ENCODE measurements at regions not wholly inside any gene's neighbourhood (a gene's known extent, or its start where the extent isn't known, plus 50 kb on each side); places are given as distances from the start of the nearest gene placed in this dataset.

DNA sequence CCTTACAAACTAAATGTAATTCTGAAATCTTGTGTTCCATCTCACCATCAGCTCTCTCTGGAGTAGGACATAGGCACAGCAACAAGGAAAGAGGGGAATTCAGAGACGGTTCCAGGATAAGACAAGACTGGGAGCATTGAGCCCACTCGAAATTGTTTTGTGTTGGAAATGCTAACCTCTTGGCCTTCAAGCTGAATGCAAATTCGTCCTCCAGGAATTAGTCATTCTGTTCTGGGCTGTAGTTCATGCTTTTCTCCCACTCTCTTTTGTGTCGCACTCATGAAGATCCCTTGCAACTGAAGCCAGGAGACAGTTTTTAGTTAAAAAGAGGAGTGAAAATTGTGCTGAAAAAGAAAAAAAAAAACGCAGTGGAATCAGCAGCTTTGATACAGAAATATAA is 121.7 kb upstream of the SEMA6A start:
- DNase-seq = no peak

DNA sequence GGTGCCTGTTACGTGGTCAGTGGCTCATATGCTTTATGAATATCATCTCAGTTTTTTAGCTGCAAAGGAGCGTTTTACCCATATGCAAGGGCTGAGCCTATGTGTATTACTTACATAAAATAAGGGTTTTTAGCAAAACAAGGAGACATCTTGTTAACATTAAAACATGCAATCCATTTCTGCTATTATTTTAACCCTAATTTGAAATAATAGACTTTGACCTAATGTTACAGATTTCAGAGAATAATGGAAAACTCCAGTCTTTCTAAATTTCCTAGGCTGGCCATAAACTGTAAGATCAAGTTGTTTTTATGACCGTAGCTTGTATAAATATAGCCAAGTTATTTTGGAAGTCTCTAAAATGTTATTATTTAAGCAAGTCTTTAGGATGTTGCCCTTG is 121.1 kb upstream of the SEMA6A start:
- no peak for DNase-seq

- no peak for DNase-seq
These were observed 111.8 kb upstream of the SEMA6A start for GRCh38 chr5:116686438-116686837.

DNA sequence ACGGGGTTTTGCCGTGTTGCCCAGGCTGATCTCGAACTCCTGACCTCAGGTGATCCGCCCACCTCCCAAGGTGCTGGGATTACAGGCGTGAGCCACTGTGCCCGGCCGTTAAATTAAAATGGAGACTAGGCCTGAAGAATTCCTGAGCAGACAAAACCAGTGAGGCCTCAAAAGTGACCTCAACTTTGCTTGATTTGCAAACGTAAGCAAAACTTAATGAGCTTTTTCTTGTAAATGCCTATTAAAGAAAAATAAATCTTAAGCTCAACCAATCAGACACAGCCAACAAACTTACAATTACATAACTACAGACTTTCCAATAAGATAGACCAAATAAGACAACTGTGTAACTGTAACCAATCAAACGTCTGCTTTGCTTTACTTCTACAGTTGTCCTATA is 111.3 kb upstream of the SEMA6A start:
- DNase-seq = no peak

GRCh38 chr5:116685069-116685468 is 110.4 kb upstream of the SEMA6A start:
- no peak for DNase-seq

DNA sequence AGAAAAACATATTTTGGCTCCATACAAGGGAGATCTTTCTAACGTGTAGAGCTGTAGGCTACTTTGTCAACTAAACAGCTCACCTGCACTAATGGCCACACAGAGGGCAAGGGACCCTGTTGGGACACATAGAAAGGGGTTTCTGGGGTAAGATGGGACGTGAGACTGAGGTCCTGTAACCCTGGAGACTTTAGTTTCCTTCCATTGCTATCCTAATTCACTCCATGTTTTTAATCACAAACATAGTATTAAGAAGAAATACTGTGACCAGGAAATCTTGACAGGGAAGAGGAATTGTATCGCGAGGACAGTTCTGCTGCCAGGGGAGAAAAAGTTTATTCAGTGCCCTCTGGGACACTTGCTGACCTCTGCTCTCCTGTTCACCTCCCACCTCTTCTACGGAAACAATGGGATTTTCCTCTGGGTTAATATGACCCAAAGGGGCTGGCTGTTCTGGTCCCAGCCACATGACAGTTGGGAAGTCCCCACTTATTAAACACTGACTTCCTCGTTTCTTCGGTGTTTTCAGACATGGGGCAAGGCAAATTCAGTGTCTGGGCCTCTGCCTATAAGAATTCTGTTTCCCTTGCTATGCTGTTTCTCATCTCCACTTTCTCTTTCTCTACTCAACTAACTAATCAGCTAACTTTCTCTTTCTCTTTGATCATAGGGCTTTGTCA is 106.9 kb upstream of the SEMA6A start:
- DNase-seq = no peak

DNA sequence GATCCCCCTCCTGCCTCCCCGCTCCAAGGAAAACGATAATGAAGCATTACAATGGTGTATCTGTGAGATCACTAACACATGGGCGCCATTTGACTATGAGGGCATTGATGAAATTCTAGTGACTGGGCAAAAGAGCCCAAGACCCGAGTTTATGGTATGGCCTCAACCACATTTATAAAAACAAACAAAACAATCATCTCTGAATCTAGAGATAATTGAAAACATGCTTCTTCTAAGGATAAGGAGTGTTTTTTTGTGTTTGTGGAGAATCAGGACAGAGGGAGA is 100.9 kb upstream of the SEMA6A start:
- DNase-seq = no peak

DNA sequence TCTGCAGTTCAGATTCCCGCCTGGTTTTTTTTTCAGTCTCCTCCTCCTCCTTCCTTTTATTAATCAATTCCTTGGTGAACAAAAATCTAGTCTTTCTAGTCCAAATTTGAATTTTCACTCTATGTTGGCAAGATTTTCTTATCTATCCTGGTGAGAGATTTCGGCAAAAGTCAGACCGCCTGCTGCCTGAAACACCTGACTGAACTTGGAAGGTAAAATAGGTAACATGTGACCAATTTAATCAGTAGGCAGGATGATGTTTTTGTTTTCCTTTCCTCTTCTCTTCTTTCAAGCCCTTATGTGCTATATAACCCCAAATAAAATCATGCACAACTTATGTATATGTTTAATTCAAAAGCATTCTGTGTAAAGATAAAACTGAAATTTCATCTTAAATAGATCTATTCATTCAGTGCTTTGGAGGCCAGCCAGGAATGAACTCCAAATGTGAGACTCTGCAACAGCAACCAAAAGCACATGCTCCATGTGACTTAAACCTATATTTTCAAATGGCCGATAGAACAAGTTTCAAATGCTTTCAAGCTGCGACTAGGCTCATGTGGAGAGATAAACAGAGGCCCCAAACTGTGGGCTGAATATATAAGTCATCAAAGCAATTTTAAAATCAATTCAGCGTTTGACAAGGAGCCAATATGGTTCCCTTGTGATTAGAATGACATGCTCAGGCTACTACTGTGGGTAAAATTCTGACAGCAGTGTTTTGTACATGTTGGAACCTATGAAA is 100.4 kb upstream of the SEMA6A start:
- no peak for DNase-seq

DNA sequence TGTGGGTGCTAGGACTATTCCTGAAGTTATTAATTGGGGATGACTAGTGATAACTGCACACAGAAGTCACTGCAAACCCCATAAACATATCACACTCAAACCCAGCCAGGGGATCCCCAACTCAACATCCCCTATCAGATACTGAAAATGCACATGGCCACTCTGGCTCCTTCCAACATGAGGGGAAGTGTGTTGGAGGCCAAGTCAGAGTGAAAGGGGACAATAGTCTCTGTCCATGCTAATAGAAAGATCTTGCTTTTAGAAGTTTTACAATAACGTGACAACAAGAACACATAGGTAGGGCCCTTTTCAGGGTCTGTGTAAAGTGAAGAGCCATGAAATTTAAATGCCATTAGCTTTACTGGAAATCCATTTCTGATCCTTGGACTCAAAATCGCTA is 98.8 kb upstream of the SEMA6A start:
- DNase-seq = no peak

GRCh38 chr5:116672203-116672602 is 97.6 kb upstream of the SEMA6A start:
- no peak for DNase-seq

DNA sequence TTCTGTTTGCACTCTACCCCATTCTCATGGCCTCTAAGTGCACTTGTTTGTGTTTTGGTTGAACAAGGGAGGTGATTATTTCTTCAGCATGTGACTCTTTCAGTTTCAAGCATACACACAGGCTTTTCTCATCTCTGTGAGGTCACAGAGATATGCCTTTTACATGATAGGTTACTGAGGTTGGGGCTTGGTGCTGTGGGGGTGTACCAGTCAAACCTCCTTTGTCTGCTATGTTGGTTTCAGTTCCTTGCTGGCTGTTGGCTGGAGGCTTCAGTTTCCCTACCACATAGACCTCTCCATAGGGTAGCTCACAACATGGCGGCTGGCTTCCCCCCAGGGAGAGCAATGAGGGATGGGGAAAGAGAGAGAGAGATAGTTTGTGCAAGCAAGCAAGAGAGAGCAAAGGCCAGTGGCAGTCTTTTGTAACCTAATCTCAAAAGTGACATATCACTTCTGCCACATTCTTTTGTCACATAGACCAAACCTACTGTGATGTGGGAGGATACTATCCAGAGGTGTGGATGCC is 96.7 kb upstream of the SEMA6A start:
- no peak for DNase-seq

DNA sequence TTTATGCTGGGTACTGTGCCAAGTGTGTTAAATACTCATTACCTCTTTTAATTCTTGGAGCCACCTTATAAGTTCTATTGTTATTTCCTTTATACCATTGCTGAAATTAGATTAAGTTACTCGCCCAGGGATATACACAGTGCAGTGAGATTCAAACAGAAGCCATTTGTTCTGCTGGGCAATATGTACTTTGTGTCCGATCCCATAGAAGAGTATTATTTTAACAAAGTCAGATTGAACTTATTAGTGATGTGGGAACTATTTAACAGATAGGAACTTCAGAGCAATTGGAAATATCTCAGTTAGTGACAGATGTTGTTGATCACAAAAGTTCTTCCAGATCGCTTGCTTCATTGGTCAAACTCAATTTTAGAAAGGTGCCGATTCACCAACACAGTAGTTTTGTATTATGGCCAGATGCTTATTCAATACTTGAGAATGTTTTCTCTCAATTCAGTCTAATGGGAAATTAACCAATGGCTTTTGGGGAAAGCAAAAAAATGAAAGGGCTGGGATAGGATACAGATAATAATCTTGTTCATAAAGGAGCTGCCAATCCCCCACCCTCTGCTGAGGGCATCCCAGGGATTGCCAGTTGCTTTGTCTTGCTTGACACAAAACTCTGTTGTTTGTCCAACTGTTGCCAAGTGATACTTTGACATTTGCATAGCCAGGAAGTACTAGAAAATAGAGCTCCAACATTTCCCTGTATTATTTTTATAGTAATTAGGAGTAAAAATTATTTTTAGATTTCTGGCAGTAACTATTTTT is 94.8 kb upstream of the SEMA6A start:
- no peak for DNase-seq

- DNase-seq = no peak
These were observed 93.8 kb upstream of the SEMA6A start for GRCh38 chr5:116668390-116668789.

DNA sequence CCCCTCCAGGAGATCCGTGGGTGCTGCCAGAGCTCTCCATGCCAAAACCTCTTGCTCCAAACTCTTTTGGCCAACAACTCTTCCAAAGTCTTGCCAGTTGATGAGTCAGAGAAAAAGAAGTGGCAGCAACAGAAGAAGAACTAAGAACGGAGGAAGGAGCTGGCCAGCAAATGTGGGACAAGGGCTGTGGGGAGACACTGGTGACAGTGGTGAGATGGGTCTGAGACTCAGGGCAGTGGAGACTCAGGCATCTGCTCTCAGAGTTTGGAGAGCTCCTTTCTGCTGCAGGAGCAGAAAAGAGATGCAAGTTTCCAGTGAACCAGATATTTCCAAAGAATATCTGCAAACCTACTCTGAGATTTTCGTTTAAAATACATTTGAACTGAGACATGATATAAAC is 92.3 kb upstream of the SEMA6A start:
- no peak for DNase-seq

DNA sequence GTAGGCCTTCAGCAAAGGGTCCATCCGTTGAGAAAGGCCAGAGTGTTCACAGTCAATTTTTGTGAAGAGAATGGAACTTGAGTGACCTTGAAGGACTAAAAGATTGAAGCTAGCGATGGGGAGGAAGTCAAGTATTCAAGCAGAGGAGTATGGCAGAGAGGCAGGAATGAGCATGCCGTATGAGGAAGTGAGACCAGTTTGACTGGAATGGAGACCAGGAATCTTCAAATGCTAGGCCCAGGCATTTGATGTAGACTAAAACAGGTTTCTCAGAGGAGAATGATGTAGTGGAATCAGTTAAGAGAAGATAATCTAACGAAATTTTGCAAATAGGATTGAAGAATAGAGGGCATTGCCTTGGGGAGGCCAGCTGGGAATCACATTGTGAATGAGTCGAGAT is 90.4 kb upstream of the SEMA6A start:
- no peak for DNase-seq

DNA sequence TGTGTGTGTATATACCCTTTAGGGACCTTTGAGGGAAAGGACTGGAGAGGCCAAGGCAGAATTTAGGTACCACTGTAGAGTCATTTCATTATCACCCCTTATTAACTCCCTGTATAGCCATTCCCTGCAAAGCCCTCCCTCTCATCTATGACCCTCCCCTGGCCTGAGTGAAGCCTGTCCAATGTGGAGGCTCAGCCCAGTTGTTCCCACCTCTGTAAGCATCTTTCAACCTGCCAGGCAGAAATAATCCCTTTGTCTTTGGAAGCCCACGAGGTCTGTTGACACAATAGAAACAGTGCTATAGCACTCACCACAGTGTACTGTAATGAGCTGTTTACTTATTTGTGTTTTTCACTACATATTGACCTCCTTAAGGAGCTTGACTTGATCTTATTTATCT is 88.5 kb upstream of the SEMA6A start:
- DNase-seq = no peak

DNA sequence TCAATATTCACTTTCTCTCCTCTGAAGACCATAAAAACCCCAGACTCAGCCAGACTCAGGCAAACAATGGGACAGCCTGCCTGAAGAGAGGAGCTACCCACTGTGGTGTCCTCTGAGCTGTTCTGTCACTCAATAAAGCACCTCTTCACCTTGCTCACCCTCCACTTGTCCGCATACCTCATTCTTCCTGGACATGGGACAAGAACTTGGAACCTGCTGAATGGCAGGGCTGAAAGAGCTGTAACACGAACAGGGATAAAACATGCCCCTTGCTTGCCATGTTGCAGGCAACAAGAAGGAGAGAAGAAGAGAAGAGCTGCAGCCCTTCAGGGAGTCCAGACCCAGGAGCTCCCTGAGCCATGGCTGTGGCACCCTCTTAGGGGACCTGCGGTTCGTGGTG is 86.8 kb upstream of the SEMA6A start:
- no peak for DNase-seq

DNA sequence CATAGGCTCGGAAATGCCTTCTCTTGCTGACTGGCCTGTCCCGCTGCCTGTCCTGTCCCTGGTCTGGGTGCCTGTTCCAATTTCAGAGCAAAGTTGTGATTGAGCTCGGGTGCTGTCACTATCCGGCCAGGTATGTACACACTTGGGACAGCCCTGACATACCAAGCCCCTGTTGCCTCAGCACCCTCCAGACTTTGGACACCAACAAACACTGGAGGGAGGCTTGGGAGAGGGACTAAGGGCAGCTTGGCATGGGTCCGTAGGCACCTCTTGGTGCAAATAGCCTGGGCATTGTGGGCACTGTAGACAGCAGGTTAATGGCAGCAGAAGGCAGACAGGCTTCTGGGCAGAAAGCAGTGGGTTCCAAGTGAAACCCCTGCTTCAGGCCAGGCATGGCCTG is 86.3 kb upstream of the SEMA6A start:
- no peak for DNase-seq

GRCh38 chr5:116658830-116659229 is 84.2 kb upstream of the SEMA6A start:
- no peak for DNase-seq

DNA sequence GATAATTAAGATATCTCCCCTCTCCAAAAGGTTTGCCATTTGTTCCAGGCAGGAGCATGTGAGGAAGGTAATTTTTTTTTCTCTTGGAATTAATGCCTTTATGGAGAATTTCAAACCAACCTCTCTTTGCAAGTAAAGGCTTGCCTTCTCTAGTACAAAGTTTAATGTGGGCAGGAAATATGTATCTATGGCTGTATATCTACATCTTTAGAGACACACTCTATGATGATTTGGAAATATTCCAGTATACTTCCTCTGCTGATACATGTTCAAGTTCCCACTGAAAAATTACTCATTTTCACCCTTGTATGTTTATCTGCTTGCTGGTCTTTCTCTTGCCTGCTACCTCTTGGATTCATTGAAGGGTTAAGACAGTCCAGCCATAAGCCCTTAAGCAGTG is 83.5 kb upstream of the SEMA6A start:
- DNase-seq = no peak

- DNase-seq = no peak
These were observed 80.8 kb upstream of the SEMA6A start for GRCh38 chr5:116655431-116655830.

GRCh38 chr5:116654925-116655324 is 80.3 kb upstream of the SEMA6A start:
- DNase-seq = no peak

DNA sequence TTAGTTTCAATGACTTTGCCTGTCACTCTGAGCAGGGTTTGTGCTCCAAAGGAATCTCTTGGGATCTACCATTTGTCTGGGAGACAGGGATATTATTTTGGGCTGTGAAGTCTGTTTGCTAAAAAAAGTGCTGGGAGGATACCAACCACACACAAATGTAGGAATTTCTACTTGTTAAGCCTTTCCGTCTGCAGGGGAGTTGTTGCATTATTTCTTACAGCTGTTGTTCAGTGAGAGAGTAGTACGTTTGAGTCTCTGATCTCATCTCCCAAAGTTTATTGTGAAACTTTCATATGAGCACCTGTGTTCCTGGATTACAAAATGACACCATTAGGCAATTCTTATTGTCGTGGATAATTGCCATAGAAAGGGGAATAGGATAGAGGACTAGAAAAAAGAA is 78.3 kb upstream of the SEMA6A start:
- no peak for DNase-seq

GRCh38 chr5:116652196-116652729 is 77.6 kb upstream of the SEMA6A start:
- peak; percentile 62 for DNase-seq

Data from right forelimb (tissue), 1 donor.